ENCODE measurements at regions not wholly inside any gene's neighbourhood (a gene's known extent, or its start where the extent isn't known, plus 50 kb on each side); places are given as distances from the start of the nearest gene placed in this dataset.

GRCh38 chr20:4524792-4525191 is 161.5 kb upstream of the PRNP start:
- no peak for TF ChIP-seq ELF1 (IDR thresholded peaks at IDR 0.05; ENCODE audit: borderline replicate concordance, low read depth)
- TF ChIP-seq YY1 (IDR thresholded peaks at IDR 0.05; ENCODE audit: extremely low read depth, insufficient replicate concordance, low read depth, low read length), result no peak
- no peak for TF ChIP-seq EZH2phosphoT487 (IDR thresholded peaks at IDR 0.05; ENCODE audit: borderline replicate concordance)
- no peak for TF ChIP-seq POLR2AphosphoS5 (IDR thresholded peaks at IDR 0.05; ENCODE audit: low read depth, low read length)
- TF ChIP-seq JUND (IDR thresholded peaks at IDR 0.05), result no peak
- no peak for TF ChIP-seq CTCF (IDR thresholded peaks at IDR 0.05 in 2 of 3, conservative IDR thresholded peaks at IDR 0.05 in 1 of 3; ENCODE audit: borderline replicate concordance in 1 of 3, insufficient read depth in 1 of 3, low read depth in 2 of 3, low read length in 2 of 3)
- no peak for TF ChIP-seq MAX (IDR thresholded peaks at IDR 0.05)
